Thyroid gland (tissue), 4 donors: ENCODE measurements at regions not wholly inside any gene's neighbourhood (a gene's known extent, or its start where the extent isn't known, plus 50 kb on each side); places are given as distances from the start of the nearest gene placed in this dataset.

ENCODE experiments used
- DNase-seq, 2 donors: peaks; one replicate each; pipeline ENCODE4 v3.0.0-alpha.2; 2019
- H3K27ac ChIP-seq, 3 donors: fragments of 200-600 bp; sonication (generic); 1 replicate in 2 of 3; 2 replicates in 1 of 3; pipeline ENCODE4 v1.5.1; 2016 to 2019; ENCODE audit warnings: mild to moderate bottlenecking in 1 of 3, moderate library complexity in 1 of 3
- H3K27me3 ChIP-seq: fragments of 200-600 bp; sonication (generic); one replicate; pipeline ENCODE4 v1.5.1; 2019
- H3K36me3 ChIP-seq, 2 donors: fragments of 200-600 bp; sonication (generic); one replicate each; pipeline ENCODE4 v1.5.1; 2016 to 2019
- H3K4me1 ChIP-seq, 2 donors: fragments of 200-600 bp; sonication (generic); one replicate each; pipeline ENCODE4 v1.5.1; 2017 to 2019
- H3K4me3 ChIP-seq, 3 donors: fragments of 200-600 bp; sonication (generic); replicated peaks in 1 of 3; 1 replicate in 2 of 3; 2 replicates in 1 of 3; pipeline ENCODE4 v1.5.1; 2016; ENCODE audit warnings: mild to moderate bottlenecking in 1 of 3
- H3K9me3 ChIP-seq: fragments of 200-600 bp; sonication (generic); one replicate; pipeline ENCODE4 v1.5.1; 2017
- POLR2A ChIP-seq, 2 donors: fragments of 450-650 bp; IDR thresholded peaks; one replicate each; pipeline ENCODE4 v1.6.1; 2017; ENCODE audit warnings: antibody characterized with exemption in 2 of 2, mild to moderate bottlenecking in 2 of 2, moderate library complexity in 1 of 2
- WGBS, 2 donors: methylation state at CpG; one replicate each; pipeline ENCODE4 v1.1.5; 2017; 5-methylcytosine and 5-hydroxymethylcytosine counted together
- intact Hi-C: fragments of 100-400 bp; cut with DNase I; formaldehyde crosslinking; loops from one replicate; pipeline ENCODE4 v1.15.1; 2023
- TF ChIP-seq, protein P1 (sequence below), 6 experiments: fragments of 200-600 bp in 3 of 6; fragments of 450-650 bp in 3 of 6; sonication (generic) in 3 of 6; IDR thresholded peaks; one replicate each; pipeline ENCODE4 v1.5.1; 2016 to 2019; ENCODE audit warnings: antibody characterized with exemption in 6 of 6, mild to moderate bottlenecking in 2 of 6, inconsistent platforms in 1 of 6, moderate library complexity in 1 of 6

DNA sequence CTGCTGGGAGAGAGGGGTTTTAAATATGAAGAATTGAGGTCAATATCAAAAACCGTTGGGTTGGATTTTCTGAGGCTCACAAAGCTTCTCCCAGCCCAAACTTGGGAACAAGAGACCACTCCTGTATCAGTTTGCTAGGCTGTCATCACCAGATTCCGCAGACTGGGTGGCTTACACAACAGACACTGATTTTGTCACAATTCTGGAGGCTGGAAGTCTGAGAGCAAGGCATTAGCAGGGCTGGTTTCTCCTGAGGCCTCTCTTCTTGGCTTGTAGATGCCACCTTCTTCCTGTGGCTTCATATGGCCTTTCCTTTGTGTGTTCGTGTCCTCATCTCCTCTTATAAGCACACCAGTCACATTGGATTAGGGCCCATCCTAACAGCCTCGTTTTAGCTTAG, 122.9 kb upstream of the COPS8 start:
- intact Hi-C loops = no loop called here
- Histone ChIP-seq H3K4me3 (no peak overlapping the region), H3K36me3 (no peaks in the 10 kb centered on the region), H3K9me3 (no peaks in the 10 kb centered on the region), H3K27ac (no peak overlapping the region), H3K27me3 (no peaks in the 10 kb centered on the region), H3K4me1 (peaks cover 0 to 5% of the 10 kb centered on the region in 2 donors)
- no peak for DNase-seq
- WGBS, 2 donors = 93 to 94% methylated on average over 4 of the region's 4 CpGs
- TF ChIP-seq, protein P1, sequence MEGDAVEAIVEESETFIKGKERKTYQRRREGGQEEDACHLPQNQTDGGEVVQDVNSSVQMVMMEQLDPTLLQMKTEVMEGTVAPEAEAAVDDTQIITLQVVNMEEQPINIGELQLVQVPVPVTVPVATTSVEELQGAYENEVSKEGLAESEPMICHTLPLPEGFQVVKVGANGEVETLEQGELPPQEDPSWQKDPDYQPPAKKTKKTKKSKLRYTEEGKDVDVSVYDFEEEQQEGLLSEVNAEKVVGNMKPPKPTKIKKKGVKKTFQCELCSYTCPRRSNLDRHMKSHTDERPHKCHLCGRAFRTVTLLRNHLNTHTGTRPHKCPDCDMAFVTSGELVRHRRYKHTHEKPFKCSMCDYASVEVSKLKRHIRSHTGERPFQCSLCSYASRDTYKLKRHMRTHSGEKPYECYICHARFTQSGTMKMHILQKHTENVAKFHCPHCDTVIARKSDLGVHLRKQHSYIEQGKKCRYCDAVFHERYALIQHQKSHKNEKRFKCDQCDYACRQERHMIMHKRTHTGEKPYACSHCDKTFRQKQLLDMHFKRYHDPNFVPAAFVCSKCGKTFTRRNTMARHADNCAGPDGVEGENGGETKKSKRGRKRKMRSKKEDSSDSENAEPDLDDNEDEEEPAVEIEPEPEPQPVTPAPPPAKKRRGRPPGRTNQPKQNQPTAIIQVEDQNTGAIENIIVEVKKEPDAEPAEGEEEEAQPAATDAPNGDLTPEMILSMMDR (IDR thresholded peaks at IDR 0.05) = no peak
- TF ChIP-seq POLR2A (IDR thresholded peaks at IDR 0.05) = no peak

DNA sequence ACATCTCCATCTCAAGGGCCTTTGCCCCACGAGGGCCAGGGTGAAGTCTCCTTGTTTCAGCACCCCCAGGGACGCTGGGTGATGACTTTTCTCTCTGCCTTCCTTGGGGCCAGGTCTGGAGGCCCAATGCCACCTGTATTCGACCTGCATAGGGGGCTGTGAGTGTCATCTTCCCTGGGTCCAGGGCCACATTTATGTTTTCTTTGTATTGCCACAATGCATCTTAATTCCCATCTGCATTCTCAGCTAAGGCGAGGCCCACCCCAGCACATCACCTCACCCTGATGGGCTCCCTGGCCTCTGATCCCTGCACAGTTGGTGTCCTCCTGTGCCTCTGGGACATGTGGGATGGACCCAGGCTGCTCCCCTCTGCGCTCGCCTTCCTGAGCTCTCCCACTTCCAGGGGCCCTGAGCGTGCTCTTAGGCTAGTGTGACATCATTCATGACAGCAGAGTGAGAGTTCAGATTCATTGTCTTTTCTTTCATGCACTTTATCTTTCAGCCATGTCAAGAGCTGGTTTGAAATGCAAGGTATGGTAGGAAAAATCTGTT, 122.0 kb upstream of the COPS8 start:
- intact Hi-C loops = no loop called here
- DNase-seq = no peak
- no peaks in the 10 kb centered on the region for H3K9me3 ChIP-seq
- no peaks in the 10 kb centered on the region for H3K36me3 ChIP-seq
- peaks cover 0 to 5% of the 10 kb centered on the region in 2 donors for H3K4me1 ChIP-seq
- H3K4me3 ChIP-seq = no peak overlapping the region
- H3K27ac ChIP-seq = no peak overlapping the region
- no peaks in the 10 kb centered on the region for H3K27me3 ChIP-seq
- TF ChIP-seq, protein P1 (IDR thresholded peaks at IDR 0.05) = no peak
- TF ChIP-seq POLR2A (IDR thresholded peaks at IDR 0.05) = no peak
- 88 to 93% methylated on average over 7 of the region's 7 CpGs for WGBS, 2 donors

DNA sequence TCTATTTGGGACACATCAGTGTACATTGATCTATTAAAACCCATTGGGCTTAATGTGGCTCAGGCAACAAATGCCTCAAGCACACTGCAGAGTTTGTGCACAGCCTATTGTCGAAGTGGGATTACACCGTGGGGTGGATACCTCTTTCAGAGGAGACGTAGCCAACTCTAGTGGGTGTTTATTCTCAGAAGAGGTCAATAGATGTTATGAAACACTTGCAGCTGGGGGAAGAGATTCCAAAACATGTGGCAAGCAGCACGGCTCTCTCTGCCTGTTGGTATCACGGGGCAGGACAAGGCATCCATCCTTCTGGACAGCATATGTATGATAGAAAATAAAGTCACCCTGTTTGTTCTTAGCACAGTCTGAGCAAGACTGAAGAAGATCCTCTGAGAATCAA, 121.4 kb upstream of the COPS8 start:
- intact Hi-C loops = no loop called here
- Histone ChIP-seq H3K36me3 (no peaks in the 10 kb centered on the region), H3K9me3 (no peaks in the 10 kb centered on the region), H3K4me1 (peaks cover 0 to 5% of the 10 kb centered on the region in 2 donors), H3K27me3 (no peaks in the 10 kb centered on the region), H3K27ac (no peak overlapping the region), H3K4me3 (no peak overlapping the region)
- TF ChIP-seq POLR2A (IDR thresholded peaks at IDR 0.05) = no peak
- TF ChIP-seq, protein P1 (IDR thresholded peaks at IDR 0.05) = no peak
- WGBS, 2 donors = 78 to 82% methylated on average over 5 of the region's 5 CpGs
- no peak for DNase-seq

DNA sequence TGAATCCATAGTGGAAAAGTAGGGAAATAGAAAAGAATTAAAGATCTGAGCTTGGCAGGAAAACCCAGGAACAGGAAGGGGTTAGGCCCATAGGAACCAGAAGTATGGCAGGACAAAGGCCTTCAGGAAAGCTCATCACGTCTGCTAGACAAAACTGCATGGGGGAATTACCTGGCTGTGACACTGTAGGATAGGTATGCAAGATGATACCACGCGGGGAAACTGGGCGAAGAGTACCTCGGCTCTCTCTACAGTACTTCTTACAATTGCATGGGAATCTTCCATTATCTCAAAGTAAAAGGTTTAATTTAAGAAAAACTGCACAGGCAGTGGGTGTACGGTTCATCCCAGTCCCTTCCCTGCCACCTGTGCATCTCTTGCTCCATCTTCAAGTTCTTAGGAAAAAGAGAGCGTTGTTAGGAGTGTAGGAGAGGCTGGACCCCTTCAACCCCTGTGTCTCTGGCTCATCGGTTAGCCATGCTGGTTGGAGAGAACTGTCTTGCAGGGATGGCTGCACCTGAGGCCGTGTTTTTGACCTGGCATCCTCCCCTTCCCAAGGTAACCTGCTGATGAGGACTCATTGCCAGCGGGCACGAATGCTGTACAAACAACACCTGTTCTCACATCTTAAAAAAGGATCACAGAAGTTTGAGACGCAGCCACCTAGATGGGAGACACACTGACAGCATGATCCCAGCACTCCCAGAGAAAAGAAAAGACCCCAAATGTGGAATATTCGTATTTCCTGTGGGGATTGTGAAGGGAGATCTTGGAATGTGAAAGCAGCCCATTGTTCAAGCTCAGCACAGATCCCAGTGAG, 120.5 kb upstream of the COPS8 start:
- Histone ChIP-seq H3K4me3 (no peak overlapping the region), H3K9me3 (no peaks in the 10 kb centered on the region), H3K36me3 (no peaks in the 10 kb centered on the region), H3K27ac (no peak overlapping the region), H3K4me1 (no peaks in the 10 kb centered on the region), H3K27me3 (no peaks in the 10 kb centered on the region)
- no peak for TF ChIP-seq POLR2A (IDR thresholded peaks at IDR 0.05)
- TF ChIP-seq, protein P1 (IDR thresholded peaks at IDR 0.05) = no peak
- intact Hi-C loops = no loop called here
- DNase-seq = no peak
- 88 to 92% methylated on average over 13 of the region's 13 CpGs for WGBS, 2 donors

DNA sequence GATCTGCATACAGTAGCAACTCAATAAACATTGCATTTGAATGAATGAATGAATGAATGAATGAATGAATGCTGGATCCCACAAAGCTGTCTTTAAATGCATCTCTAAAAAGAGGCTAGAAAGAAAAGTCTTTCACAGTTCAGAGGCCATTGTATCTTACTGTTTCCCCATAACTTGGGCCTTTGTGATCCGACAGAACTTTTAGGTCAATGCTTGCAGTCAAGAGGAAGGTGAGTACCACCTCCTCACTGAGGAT, 119.9 kb upstream of the COPS8 start:
- intact Hi-C loops = no loop called here
- H3K27ac ChIP-seq = no peak overlapping the region
- 94 to 100% methylated on average over 1 of the region's 1 CpG for WGBS, 2 donors
- no peaks in the 10 kb centered on the region for H3K9me3 ChIP-seq
- no peak overlapping the region for H3K4me3 ChIP-seq
- DNase-seq = no peak
- no peak for TF ChIP-seq POLR2A (IDR thresholded peaks at IDR 0.05)
- TF ChIP-seq, protein P1 (IDR thresholded peaks at IDR 0.05) = no peak
- H3K4me1 ChIP-seq = no peaks in the 10 kb centered on the region
- no peaks in the 10 kb centered on the region for H3K27me3 ChIP-seq
- H3K36me3 ChIP-seq = no peaks in the 10 kb centered on the region
